CD4-positive, alpha-beta T cell treated with Interleukin-4 for 1 hour (primary cell): ENCODE measurements at regions not wholly inside any gene's neighbourhood (a gene's known extent, or its start where the extent isn't known, plus 50 kb on each side); places are given as distances from the start of the nearest gene placed in this dataset.

Source experiments
- DNase-seq, 2 donors: peaks; one replicate each; pipeline ENCODE4 v3.0.0-alpha.2; 2020 to 2022

DNA sequence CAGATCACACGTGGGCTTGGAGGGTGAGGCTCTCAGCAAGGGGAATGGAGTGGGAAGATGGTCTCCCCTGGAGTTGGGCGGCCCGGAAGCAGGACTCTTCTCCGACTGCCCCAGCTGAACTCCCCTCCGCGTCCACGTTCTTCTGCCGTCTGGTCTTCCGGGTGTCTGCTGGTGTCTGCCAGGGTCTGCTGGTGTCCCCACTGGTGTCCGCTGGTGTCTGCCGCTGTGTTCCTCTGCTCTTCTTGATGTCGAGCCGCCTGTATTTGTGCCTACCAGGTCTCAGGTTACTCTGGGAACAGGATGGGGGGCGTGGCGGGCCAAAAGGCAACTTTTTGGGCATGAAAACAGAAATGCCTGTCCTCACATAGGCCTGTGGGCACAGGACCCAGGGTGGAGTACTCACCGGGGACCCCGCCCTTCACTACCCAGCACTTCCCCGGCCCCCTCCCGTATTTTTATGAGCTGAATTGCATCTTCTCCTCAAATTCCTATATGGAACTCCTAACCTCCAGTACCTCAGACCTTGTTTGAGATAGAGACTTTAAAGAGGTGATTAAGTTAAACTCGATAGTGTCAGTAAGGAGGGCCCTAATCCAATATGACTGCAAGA lies 675.4 kb downstream of the SEMA5A start:
- DNase-seq, result no peak

DNA sequence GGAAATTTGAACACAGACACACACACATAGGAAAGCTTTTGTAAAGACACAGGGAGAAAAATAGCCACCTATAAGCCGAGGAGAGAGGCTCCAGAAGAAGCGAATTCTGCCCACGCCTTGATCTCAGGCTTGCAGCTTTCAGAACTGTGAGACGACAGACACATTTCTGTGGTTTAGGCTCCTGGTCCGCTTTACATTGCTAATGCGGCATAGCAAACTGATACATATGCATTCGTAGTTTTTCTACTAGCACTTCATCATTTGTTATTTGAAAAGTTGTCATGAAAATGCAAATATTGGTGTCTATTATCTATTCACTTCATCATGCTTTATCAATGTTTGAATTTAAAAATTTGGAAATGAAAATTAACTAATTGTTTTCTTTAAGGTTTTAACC lies 674.9 kb downstream of the SEMA5A start:
- DNase-seq, result no peak

DNA sequence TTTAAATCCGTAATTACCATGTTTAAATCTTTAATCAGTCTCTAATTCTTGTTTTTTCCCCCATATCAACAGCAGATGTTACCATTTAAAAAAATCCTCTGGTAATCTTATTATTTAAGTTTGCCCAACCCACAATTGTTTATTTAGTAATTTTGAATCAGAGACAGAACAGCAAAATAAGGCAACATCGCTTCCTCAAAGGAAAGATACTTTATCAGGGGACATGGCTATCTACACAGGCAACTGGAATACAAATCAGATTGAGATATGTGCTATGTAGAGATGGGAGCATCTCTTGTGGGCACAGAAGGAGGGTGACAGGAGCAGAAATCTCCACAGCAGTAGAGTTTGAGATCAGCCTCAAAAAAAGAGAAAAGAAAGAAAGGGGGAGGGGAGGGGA lies 674.4 kb downstream of the SEMA5A start:
- no peak for DNase-seq

- no peak for DNase-seq
Observed at GRCh38 chr5:8875722-8876121, 670.2 kb downstream of the SEMA5A start.

DNA sequence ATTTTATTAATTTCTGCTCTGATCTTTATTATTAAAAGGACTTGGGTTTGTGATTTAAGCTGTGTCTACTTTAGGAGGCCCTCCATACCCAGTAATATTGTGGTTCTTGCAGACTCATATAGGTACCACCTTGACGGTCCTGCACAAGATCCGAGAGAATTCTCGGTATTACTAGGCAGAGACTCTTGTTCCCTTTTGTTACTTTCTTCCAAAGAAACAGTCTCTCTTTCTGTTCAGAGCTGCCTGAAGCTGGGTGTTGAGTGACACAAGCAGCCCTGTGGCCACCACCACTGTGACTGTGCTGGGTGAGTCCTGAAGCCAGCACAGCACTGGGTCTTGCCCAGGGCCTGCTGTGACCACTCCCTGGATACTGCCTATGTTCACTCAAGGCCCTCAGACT lies 666.6 kb downstream of the SEMA5A start:
- no peak for DNase-seq

GRCh38 chr5:8884029-8884428 lies 661.8 kb downstream of the SEMA5A start:
- DNase-seq, result no peak

DNA sequence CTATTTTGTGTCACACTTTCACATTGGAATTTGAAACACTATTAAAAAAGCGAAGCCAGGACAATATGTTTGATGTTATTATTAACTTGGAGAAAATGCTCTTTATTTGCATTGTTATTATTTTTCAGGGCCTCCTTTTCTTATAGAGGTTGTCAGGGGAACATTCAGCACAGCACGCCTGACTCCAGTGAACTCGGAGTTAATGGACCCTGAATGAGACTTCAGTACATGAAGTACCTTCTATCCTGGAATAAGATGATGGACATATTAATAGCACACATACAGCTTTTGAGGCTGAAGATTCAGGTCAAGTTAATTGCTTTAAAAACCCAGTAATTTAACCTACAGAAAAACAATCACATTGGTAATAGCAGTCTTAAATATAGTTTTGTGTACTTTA lies 652.9 kb downstream of the SEMA5A start:
- no peak for DNase-seq

DNA sequence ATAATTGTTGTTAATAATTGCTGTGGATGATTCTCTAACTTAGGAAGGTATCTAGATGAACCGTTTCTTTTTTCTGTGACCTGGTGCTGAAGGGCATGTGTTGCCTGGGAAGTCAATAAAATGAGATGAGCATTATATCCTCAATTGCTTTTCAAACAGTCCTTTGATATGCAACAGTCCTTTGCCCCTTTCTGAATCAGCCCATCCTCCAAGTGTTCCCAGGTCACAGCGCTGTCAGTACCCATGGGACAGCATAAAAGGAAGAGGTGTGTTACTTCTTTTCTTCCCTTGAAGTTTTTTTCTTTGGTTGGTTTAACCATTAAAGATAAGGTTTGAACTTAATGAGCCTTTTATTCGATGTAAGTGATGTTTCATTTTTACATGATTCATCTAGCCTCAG lies 651.8 kb downstream of the SEMA5A start:
- no peak for DNase-seq

GRCh38 chr5:8895062-8895461 lies 650.8 kb downstream of the SEMA5A start:
- no peak for DNase-seq

DNA sequence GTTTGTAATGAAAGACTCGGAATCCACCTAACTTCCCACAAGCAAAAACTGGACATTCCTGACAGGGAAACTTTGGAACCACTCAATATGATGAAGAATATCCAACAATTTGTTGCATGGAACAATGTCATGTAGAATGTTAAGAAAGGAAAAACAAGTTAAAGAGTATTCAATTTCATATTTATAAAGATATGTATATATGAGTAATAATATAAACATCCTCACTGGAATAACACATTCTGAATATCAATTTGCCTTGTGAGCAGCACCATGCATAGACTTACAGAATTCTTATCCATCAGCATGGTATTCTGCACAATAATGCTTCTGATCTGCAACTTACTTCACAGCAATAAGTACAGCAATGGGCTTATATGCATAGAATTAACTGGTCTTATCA lies 650.3 kb downstream of the SEMA5A start:
- no peak for DNase-seq

DNA sequence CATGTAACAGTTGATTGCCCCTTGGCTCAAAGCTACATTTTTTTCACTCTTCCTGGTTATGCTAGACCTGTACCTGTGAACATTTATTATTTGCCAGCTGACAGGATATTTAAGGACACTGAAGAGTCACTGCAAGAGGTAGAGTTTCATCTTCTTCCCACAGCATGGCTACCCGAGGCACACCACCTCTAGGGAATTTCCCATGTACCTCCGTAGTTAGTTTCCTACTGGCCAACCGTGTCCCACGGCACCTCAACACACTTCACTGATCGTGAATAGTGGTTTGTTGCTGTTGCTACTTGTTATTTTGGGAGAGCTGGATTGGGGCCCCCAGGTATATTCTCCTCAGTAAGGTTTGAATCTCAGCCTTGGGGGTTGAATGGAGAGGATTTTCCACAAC lies 648.6 kb downstream of the SEMA5A start:
- no peak for DNase-seq

- no peak for DNase-seq
Observed at GRCh38 chr5:8905021-8905420, 640.9 kb downstream of the SEMA5A start.

GRCh38 chr5:8906303-8906967 lies 639.4 kb downstream of the SEMA5A start:
- no peak for DNase-seq

DNA sequence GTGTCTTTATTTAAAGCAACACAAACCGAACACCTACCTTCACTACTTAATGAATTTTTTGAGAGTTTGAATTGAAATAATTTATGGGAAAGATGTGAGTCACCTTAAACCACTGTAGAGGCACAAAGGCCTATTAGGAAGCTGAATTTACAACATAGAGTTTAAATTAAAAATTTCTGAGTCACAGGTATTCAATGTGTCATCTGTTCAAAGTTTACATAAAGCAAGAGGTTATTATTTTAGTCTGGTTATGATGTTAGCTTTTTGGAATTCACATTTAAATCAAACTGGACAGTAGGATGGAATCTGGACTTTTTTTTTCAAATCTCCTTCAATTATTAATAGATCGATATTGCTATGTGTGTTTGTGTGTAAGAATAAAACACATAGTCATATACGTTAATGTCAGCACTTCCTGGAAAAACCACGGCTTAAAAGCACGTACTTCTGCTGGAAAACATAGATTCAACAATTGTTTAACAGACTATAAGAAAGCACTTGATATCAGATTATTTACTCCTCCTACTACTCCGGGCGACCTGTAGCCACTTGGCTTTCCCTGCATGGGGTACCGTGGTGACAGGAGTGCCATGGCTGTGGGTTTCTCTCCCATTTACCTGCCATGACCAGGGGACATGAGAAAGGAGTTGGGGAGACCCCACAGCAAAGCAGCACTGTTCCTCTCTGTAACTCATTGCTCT lies 638.6 kb downstream of the SEMA5A start:
- no peak for DNase-seq

DNA sequence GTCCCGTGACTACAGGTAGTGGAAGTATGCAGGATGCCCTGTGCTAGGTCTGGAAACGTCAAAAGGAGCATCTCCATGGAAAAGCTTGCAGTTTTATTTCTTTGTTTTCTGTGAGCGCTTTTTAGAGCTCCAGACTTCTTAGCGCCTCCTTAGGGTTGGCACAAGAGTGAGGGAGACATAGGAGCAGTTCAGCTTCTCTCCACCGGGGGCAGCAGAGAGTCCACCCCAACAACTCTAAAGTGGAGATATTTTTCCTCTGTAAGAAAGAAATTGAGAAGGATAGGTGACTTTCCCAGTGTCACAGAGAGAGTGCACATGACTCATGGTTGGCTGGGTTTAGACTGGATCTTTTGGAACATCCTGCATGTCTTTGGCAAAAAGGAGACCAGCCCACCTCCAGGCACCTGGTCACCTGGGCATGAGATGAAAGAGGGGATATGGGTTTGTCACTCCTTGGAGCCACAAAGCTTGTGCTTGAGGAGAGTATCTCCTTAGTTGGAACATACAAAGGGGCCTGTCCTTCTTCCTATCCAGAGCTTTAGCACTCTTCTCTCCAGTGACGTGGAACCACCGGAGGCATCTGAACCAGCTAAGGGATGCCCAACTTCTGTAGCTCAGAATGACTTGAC lies 637.7 kb downstream of the SEMA5A start:
- no peak for DNase-seq

DNA sequence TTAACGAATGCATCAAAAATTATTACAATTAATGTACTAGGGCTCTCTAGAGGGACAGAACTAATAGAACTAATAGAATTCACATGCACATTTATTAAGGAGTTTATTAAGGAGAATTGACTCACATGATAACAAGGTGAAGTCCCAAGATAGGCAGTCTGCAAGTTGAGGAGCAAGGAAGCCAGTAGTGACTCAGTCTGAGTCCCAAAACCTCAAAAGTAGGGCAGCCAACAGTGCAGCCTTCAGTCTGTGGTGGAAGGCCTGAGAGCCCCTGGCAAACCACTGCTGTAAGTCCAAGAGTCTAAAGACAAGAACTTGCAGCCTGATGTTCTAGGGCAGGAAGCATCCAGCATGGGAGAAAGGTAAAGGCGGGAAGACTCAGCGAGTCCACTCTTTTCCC lies 633.8 kb downstream of the SEMA5A start:
- DNase-seq, result no peak

GRCh38 chr5:8913522-8913921 lies 632.4 kb downstream of the SEMA5A start:
- no peak for DNase-seq

DNA sequence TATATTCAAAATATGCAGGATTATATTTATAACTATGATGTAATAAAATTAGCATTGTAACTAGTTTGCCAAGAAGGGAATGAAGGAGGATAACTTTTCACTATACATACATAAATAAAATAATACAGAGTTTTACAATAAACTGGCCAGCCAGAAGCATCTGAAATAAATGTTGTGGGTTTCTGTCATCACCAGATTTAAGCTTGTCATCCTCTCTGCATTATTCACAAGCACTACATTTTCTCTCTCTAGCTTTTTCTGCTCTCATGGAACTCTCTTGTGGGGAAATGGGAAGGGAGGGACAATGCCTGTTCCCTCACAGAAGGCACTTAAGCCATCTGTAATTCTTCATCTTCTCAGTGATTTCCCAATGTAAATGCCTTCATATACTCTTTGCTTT lies 626.8 kb downstream of the SEMA5A start:
- DNase-seq, result no peak

GRCh38 chr5:8923526-8923925 lies 622.3 kb downstream of the SEMA5A start:
- no peak for DNase-seq

- DNase-seq, result no peak
Observed at GRCh38 chr5:8924054-8924793, 621.7 kb downstream of the SEMA5A start.

DNA sequence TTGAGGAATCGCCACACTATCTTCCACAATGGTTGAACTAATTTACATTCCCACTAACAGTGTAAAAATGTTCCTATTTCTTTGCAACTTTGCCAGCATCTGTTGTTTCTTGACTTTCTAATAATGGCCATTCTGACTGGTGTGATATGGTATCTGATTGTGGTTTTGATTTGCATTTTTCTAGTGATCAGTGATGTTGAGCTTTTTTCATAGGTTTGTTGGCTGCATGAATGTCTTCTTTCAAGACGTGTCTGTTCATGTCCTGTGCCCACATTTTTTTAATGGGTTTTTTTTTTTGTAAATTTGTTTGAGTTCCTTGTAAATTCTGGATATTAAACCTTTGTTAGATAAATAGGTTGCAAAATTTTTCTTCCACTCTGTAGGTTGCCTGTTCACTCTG lies 615.9 kb downstream of the SEMA5A start:
- no peak for DNase-seq

DNA sequence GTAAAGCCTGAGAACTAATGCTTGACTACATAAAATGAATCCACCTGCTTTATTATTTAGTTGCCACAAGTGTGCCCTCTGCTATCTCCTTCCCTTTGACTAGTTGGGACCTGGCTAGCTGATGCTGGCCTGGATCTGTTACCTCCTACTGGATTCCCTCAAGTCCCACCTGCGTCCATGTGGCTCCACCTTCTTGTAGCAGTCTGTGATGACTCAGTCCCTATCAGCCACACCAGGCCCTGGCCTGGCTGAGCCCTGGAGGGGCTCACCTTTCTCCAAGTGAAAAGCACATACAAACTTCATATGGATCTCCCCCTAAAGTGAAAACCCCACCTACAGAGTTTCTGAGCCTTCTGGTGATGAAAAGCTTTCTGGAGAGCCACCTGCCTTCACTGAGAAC lies 611.4 kb downstream of the SEMA5A start:
- DNase-seq, result no peak

DNA sequence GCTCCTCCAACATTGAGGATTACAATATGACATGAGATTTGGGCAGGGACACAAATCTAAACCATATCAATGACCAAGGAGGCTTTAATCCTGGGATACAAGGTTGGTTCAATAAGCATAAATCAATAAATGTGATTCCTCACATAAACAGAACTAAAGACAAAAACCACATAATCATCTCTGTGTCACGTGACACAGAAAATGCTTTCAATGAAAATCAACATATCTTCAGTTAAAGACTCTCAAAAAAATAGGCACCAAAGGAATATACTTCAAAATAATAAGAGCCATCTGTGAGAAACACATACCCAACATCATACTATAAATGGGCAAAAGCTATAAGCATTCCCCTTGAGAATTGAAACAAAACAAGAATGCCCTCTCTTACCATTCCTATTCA lies 604.9 kb downstream of the SEMA5A start:
- no peak for DNase-seq
